WTC11 (cell line): ENCODE measurements at regions not wholly inside any gene's neighbourhood (a gene's known extent, or its start where the extent isn't known, plus 50 kb on each side); places are given as distances from the start of the nearest gene placed in this dataset.

Source experiments
- ATAC-seq: fragments of 200-7000 bp; cut with Tn5 transposase; 2 replicates; pipeline ENCODE4 v1.10.0; 2021; ENCODE audit warnings: mild to moderate bottlenecking, moderate library complexity
- CTCF ChIA-PET: fragments of 300-600 bp; sonication (Branson Sonifier 250); formaldehyde crosslinking; loops from one replicate; lab custom pipeline; 2021; ENCODE audit warnings: antibody characterized with exemption; lab: Charles Lee
- POLR2A ChIA-PET: fragments of 350-600 bp; sonication (Branson Sonifier 250); formaldehyde crosslinking; loops from one replicate; lab custom pipeline; 2021; ENCODE audit warnings: antibody characterized with exemption; lab: Charles Lee
- DNase-seq: peaks from one replicate; pipeline ENCODE4 v3.0.0; 2021; ENCODE audit warnings: low spot score
- H3K27ac Mint-ChIP-seq: 2 replicates; pipeline ENCODE4 v1.8.0; 2021; ENCODE audit warnings: mixed read lengths
- H3K27me3 Mint-ChIP-seq: 2 replicates; pipeline ENCODE4 v1.8.0; 2021; ENCODE audit warnings: low read depth, mild to moderate bottlenecking, moderate library complexity, mixed read lengths
- H3K36me3 Mint-ChIP-seq: 2 replicates; pipeline ENCODE4 v1.8.0; 2021; ENCODE audit warnings: mixed read lengths
- H3K4me1 Mint-ChIP-seq: 2 replicates; pipeline ENCODE4 v1.8.0; 2022; ENCODE audit warnings: mixed read lengths
- H3K4me3 Mint-ChIP-seq: 2 replicates; pipeline ENCODE4 v1.8.0; 2021; ENCODE audit warnings: mild to moderate bottlenecking, moderate library complexity, mixed read lengths
- H3K9me3 Mint-ChIP-seq: 2 replicates; pipeline ENCODE4 v1.8.0; 2021; ENCODE audit warnings: mixed read lengths
- HMGA2 ChIP-seq: fragments of 250-450 bp; sonication (Bioruptor Pico); IDR thresholded peaks from 2 replicates; pipeline ENCODE4 v1.4.0; 2021; ENCODE audit warnings: mild to moderate bottlenecking, moderate library complexity
- NFYB ChIP-seq: sonication (generic); formaldehyde crosslinking; conservative IDR thresholded peaks from 2 replicates; pipeline ENCODE4 v1.8.0; 2022; ENCODE audit warnings: low read depth, missing genetic modification reagents
- ZBTB21 ChIP-seq: sonication (generic); formaldehyde crosslinking; IDR thresholded peaks from 2 replicates; pipeline ENCODE4 v1.8.1; 2023; ENCODE audit warnings: mild to moderate bottlenecking, missing genetic modification reagents, borderline replicate concordance
- ZNF317 ChIP-seq: sonication (generic); formaldehyde crosslinking; IDR thresholded peaks from 2 replicates; pipeline ENCODE4 v1.8.1; 2023; ENCODE audit warnings: low read depth, mild to moderate bottlenecking, moderate library complexity, missing genetic modification reagents, borderline replicate concordance
- ZNF396 ChIP-seq: fragments of 250-450 bp; sonication (Bioruptor Pico); IDR thresholded peaks from 2 replicates; pipeline ENCODE4 v1.8.0; 2021; ENCODE audit warnings: mild to moderate bottlenecking, moderate library complexity, borderline replicate concordance
- ZNF416 ChIP-seq: fragments of 250-450 bp; sonication (Bioruptor Pico); IDR thresholded peaks from 2 replicates; pipeline ENCODE4 v1.9.0; 2021; ENCODE audit warnings: mild to moderate bottlenecking, inconsistent platforms
- TF ChIP-seq, protein P1 (sequence below): fragments of 250-450 bp; sonication (Bioruptor Pico); IDR thresholded peaks from 2 replicates; pipeline ENCODE4 v1.9.0; 2021; ENCODE audit warnings: mild to moderate bottlenecking
- TF ChIP-seq, protein P2 (sequence below): sonication (generic); formaldehyde crosslinking; IDR thresholded peaks from 2 replicates; pipeline ENCODE4 v1.8.1; 2023; ENCODE audit warnings: mild to moderate bottlenecking, missing genetic modification reagents
- TF ChIP-seq, protein P3 (sequence below): fragments of 250-450 bp; sonication (Bioruptor Pico); IDR thresholded peaks from 2 replicates; pipeline ENCODE4 v1.9.0; 2021; ENCODE audit warnings: moderate library complexity, mild to moderate bottlenecking, inconsistent platforms, borderline replicate concordance
- TF ChIP-seq, protein P4 (sequence below): sonication (generic); formaldehyde crosslinking; IDR thresholded peaks from 2 replicates; pipeline ENCODE4 v1.8.0; 2022; ENCODE audit warnings: mild to moderate bottlenecking, missing genetic modification reagents
- TF ChIP-seq, protein P5 (sequence below): fragments of 250-450 bp; sonication (Bioruptor Pico); IDR thresholded peaks from 2 replicates; pipeline ENCODE4 v1.9.0; 2021; ENCODE audit warnings: mild to moderate bottlenecking, borderline replicate concordance
- TF ChIP-seq, protein P6 (sequence below): sonication (generic); formaldehyde crosslinking; IDR thresholded peaks from 2 replicates; pipeline ENCODE4 v1.8.0; 2022; ENCODE audit warnings: mild to moderate bottlenecking, missing genetic modification reagents
- TF ChIP-seq, protein P7 (sequence below): sonication (generic); formaldehyde crosslinking; IDR thresholded peaks from 2 replicates; pipeline ENCODE4 v1.8.1; 2022; ENCODE audit warnings: mild to moderate bottlenecking, missing genetic modification reagents, moderate library complexity, borderline replicate concordance
- TF ChIP-seq, protein P8 (sequence below): sonication (generic); formaldehyde crosslinking; IDR thresholded peaks from 2 replicates; pipeline ENCODE4 v1.8.0; 2022; ENCODE audit warnings: mild to moderate bottlenecking, missing genetic modification reagents

DNA sequence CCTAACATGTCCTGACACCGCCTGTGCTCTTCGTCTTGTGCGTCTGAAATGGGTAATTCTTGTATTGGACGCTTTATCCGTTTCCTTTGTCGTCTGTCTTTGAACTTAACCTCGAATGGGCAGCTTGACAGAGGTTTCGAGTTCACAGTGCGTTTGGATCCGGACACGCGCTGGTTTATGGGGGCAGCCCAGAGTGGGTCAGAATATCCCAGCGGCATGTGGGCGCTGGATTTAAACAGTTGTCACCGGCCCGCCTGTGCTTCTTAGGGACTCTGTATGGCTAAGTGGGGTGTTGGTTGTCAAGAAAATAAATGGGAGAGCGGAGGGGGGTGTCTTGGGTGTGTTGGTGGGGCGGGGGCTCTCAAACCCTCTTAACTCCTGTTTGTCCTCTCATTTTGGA is 363.5 kb upstream of the AMELY start (continued):
- TF ChIP-seq, protein P1, sequence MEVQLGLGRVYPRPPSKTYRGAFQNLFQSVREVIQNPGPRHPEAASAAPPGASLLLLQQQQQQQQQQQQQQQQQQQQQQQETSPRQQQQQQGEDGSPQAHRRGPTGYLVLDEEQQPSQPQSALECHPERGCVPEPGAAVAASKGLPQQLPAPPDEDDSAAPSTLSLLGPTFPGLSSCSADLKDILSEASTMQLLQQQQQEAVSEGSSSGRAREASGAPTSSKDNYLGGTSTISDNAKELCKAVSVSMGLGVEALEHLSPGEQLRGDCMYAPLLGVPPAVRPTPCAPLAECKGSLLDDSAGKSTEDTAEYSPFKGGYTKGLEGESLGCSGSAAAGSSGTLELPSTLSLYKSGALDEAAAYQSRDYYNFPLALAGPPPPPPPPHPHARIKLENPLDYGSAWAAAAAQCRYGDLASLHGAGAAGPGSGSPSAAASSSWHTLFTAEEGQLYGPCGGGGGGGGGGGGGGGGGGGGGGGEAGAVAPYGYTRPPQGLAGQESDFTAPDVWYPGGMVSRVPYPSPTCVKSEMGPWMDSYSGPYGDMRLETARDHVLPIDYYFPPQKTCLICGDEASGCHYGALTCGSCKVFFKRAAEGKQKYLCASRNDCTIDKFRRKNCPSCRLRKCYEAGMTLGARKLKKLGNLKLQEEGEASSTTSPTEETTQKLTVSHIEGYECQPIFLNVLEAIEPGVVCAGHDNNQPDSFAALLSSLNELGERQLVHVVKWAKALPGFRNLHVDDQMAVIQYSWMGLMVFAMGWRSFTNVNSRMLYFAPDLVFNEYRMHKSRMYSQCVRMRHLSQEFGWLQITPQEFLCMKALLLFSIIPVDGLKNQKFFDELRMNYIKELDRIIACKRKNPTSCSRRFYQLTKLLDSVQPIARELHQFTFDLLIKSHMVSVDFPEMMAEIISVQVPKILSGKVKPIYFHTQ, result no peak
- TF ChIP-seq, protein P2, sequence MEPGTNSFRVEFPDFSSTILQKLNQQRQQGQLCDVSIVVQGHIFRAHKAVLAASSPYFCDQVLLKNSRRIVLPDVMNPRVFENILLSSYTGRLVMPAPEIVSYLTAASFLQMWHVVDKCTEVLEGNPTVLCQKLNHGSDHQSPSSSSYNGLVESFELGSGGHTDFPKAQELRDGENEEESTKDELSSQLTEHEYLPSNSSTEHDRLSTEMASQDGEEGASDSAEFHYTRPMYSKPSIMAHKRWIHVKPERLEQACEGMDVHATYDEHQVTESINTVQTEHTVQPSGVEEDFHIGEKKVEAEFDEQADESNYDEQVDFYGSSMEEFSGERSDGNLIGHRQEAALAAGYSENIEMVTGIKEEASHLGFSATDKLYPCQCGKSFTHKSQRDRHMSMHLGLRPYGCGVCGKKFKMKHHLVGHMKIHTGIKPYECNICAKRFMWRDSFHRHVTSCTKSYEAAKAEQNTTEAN (CRISPR knock-in tag), result no peak
- TF ChIP-seq, protein P3, sequence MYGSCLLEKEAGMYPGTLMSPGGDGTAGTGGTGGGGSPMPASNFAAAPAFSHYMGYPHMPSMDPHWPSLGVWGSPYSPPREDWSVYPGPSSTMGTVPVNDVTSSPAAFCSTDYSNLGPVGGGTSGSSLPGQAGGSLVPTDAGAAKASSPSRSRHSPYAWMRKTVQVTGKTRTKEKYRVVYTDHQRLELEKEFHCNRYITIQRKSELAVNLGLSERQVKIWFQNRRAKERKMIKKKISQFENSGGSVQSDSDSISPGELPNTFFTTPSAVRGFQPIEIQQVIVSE (CRISPR knock-in tag), result no peak
- TF ChIP-seq, protein P4, sequence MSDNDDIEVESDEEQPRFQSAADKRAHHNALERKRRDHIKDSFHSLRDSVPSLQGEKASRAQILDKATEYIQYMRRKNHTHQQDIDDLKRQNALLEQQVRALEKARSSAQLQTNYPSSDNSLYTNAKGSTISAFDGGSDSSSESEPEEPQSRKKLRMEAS, result no peak
- no peak for TF ChIP-seq ZBTB21 (CRISPR knock-in tag)

DNA sequence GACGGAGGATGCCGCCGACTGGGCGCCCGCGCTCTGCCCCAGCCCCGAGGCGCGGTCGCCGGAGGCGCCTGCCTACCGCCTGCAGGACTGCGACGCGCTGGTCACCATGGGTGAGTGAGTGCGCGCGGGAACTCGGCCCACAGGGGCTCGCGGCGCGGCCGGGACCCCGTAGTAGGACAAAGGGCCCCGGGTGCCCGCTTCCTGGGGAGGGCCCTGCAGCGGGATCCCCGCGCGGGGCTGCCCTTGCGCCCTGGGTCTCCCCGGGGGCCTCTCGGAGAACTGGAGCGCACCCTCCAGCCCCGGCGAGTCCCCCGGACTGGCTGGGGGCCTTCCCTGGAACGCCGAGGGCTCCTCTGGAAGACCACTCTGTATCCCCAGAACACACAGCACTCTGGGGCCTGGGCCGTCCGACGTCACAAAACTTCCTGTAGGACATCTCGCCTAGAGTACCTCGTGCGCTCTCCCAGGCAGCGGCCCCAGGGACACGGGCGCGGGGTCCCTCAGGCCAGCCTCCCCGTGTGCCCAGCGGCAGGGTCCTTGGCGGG is 362.9 kb upstream of the AMELY start:
- DNase-seq (no peak), ATAC-seq (no peak)
- H3K4me1 Mint-ChIP-seq, result no peaks in the 10 kb centered on the region
- no peaks in the 10 kb centered on the region for H3K9me3 Mint-ChIP-seq
- no peaks in the 10 kb centered on the region for H3K36me3 Mint-ChIP-seq
- no peak overlapping the region for H3K4me3 Mint-ChIP-seq
- POLR2A ChIA-PET, result no interaction called here
- CTCF ChIA-PET, result no interaction called here
- TF ChIP-seq, protein P5, sequence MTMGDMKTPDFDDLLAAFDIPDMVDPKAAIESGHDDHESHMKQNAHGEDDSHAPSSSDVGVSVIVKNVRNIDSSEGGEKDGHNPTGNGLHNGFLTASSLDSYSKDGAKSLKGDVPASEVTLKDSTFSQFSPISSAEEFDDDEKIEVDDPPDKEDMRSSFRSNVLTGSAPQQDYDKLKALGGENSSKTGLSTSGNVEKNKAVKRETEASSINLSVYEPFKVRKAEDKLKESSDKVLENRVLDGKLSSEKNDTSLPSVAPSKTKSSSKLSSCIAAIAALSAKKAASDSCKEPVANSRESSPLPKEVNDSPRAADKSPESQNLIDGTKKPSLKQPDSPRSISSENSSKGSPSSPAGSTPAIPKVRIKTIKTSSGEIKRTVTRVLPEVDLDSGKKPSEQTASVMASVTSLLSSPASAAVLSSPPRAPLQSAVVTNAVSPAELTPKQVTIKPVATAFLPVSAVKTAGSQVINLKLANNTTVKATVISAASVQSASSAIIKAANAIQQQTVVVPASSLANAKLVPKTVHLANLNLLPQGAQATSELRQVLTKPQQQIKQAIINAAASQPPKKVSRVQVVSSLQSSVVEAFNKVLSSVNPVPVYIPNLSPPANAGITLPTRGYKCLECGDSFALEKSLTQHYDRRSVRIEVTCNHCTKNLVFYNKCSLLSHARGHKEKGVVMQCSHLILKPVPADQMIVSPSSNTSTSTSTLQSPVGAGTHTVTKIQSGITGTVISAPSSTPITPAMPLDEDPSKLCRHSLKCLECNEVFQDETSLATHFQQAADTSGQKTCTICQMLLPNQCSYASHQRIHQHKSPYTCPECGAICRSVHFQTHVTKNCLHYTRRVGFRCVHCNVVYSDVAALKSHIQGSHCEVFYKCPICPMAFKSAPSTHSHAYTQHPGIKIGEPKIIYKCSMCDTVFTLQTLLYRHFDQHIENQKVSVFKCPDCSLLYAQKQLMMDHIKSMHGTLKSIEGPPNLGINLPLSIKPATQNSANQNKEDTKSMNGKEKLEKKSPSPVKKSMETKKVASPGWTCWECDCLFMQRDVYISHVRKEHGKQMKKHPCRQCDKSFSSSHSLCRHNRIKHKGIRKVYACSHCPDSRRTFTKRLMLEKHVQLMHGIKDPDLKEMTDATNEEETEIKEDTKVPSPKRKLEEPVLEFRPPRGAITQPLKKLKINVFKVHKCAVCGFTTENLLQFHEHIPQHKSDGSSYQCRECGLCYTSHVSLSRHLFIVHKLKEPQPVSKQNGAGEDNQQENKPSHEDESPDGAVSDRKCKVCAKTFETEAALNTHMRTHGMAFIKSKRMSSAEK (CRISPR knock-in tag), result no peak
- TF ChIP-seq, protein P6, sequence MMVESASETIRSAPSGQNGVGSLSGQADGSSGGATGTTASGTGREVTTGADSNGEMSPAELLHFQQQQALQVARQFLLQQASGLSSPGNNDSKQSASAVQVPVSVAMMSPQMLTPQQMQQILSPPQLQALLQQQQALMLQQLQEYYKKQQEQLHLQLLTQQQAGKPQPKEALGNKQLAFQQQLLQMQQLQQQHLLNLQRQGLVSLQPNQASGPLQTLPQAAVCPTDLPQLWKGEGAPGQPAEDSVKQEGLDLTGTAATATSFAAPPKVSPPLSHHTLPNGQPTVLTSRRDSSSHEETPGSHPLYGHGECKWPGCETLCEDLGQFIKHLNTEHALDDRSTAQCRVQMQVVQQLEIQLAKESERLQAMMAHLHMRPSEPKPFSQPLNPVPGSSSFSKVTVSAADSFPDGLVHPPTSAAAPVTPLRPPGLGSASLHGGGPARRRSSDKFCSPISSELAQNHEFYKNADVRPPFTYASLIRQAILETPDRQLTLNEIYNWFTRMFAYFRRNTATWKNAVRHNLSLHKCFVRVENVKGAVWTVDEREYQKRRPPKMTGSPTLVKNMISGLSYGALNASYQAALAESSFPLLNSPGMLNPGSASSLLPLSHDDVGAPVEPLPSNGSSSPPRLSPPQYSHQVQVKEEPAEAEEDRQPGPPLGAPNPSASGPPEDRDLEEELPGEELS (CRISPR knock-in tag), result no peak
- TF ChIP-seq, protein P7, sequence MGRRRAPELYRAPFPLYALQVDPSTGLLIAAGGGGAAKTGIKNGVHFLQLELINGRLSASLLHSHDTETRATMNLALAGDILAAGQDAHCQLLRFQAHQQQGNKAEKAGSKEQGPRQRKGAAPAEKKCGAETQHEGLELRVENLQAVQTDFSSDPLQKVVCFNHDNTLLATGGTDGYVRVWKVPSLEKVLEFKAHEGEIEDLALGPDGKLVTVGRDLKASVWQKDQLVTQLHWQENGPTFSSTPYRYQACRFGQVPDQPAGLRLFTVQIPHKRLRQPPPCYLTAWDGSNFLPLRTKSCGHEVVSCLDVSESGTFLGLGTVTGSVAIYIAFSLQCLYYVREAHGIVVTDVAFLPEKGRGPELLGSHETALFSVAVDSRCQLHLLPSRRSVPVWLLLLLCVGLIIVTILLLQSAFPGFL (CRISPR knock-in tag), result no peak
- TF ChIP-seq, protein P8, sequence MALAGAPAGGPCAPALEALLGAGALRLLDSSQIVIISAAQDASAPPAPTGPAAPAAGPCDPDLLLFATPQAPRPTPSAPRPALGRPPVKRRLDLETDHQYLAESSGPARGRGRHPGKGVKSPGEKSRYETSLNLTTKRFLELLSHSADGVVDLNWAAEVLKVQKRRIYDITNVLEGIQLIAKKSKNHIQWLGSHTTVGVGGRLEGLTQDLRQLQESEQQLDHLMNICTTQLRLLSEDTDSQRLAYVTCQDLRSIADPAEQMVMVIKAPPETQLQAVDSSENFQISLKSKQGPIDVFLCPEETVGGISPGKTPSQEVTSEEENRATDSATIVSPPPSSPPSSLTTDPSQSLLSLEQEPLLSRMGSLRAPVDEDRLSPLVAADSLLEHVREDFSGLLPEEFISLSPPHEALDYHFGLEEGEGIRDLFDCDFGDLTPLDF (CRISPR knock-in tag), result no peak
- TF ChIP-seq ZNF416, result no peak
- TF ChIP-seq NFYB (CRISPR knock-in tag), result no peak
- TF ChIP-seq HMGA2 (CRISPR knock-in tag), result no peak
- TF ChIP-seq ZNF317 (CRISPR knock-in tag), result no peak
- no peak for TF ChIP-seq ZNF396
- H3K27me3 Mint-ChIP-seq, result no peaks in the 10 kb centered on the region
- H3K27ac Mint-ChIP-seq, result no peak overlapping the region
